Mucosa of descending colon (tissue), 3 donors: ENCODE measurements at regions not wholly inside any gene's neighbourhood (a gene's known extent, or its start where the extent isn't known, plus 50 kb on each side); places are given as distances from the start of the nearest gene placed in this dataset.
A peak's percentile ranks its signal among the peaks of the same experiment; 100 is the strongest.

Experiments used
- ATAC-seq: fragments of 200-7000 bp; cut with Tn5 transposase; one replicate; pipeline ENCODE4 v1.9.1; 2020; ENCODE audit warnings: mild to moderate bottlenecking, moderate library complexity
- DNase-seq, 3 donors: peaks; one replicate each; pipeline ENCODE4 v3.0.0-alpha.2; 2020
- H3K36me3 ChIP-seq: fragments of 200-600 bp; one replicate; pipeline ENCODE4 v1.8.0; 2021; ENCODE audit warnings: low read depth, mild to moderate bottlenecking
- H3K4me1 ChIP-seq: fragments of 200-600 bp; one replicate; pipeline ENCODE4 v1.8.0; 2021; ENCODE audit warnings: low read depth, mild to moderate bottlenecking
- H3K4me3 ChIP-seq: fragments of 200-600 bp; one replicate; pipeline ENCODE4 v1.8.0; 2021; ENCODE audit warnings: mild to moderate bottlenecking
- H3K9me3 ChIP-seq: fragments of 200-600 bp; one replicate; pipeline ENCODE4 v1.8.0; 2021; ENCODE audit warnings: mild to moderate bottlenecking
- CTCF ChIP-seq: fragments of 200-600 bp; IDR thresholded peaks from one replicate; pipeline ENCODE4 v1.8.0; 2022; ENCODE audit warnings: antibody characterized with exemption, mild to moderate bottlenecking
- intact Hi-C, 2 donors: fragments of 100-400 bp; cut with DNase I in 1 of 2; cut with micrococcal nuclease in 1 of 2; formaldehyde crosslinking; loops; one replicate each; pipeline versions ENCODE4 v1.11.0 to v1.11.1; 2022; cut with DNase I, micrococcal nuclease
- donor health status: DM: no; HTN: no; CAD: no; lungs with moderate emphysema.
- donor health status: DM: no; HTN: no; CAD: no.
- donor health status: DM: no; HTN: yes; CAD: no.

- DNase-seq (no peak), ATAC-seq (no peak)
- TF ChIP-seq CTCF, result no peak
- no peaks in the 10 kb centered on the region for H3K4me1 ChIP-seq
- intact Hi-C loops, result no loop called here
- no peak overlapping the region for H3K4me3 ChIP-seq
- H3K9me3 ChIP-seq, result no peaks in the 10 kb centered on the region
- no peaks in the 10 kb centered on the region for H3K36me3 ChIP-seq
These were observed 596.0 kb downstream of the COL12A1 start for GRCh38 chr6:74609871-74610270.

- H3K4me3 ChIP-seq, result no peak overlapping the region
- no peaks in the 10 kb centered on the region for H3K36me3 ChIP-seq
- no peak for DNase-seq
- no peaks in the 10 kb centered on the region for H3K9me3 ChIP-seq
- intact Hi-C loops, result no loop called here
- no peak for TF ChIP-seq CTCF
- no peak for ATAC-seq
- no peaks in the 10 kb centered on the region for H3K4me1 ChIP-seq
These were observed 597.9 kb downstream of the COL12A1 start for GRCh38 chr6:74607934-74608333.

- Histone ChIP-seq H3K36me3 (no peaks in the 10 kb centered on the region), H3K9me3 (no peaks in the 10 kb centered on the region), H3K4me3 (no peak overlapping the region), H3K4me1 (no peaks in the 10 kb centered on the region)
- ATAC-seq (no peak), DNase-seq (no peak)
- no peak for TF ChIP-seq CTCF
- intact Hi-C loops, result no loop called here
These were observed 598.4 kb downstream of the COL12A1 start for GRCh38 chr6:74607468-74607867.

- no peaks in the 10 kb centered on the region for H3K9me3 ChIP-seq
- H3K36me3 ChIP-seq, result no peaks in the 10 kb centered on the region
- ATAC-seq, result peak; percentile 36
- TF ChIP-seq CTCF, result no peak
- H3K4me3 ChIP-seq, result no peak overlapping the region
- no peaks in the 10 kb centered on the region for H3K4me1 ChIP-seq
- no peak for DNase-seq
- intact Hi-C loops, result no loop called here
These were observed 599.2 kb downstream of the COL12A1 start for GRCh38 chr6:74606582-74607071.

GRCh38 chr6:74605922-74606581, 599.8 kb downstream of the COL12A1 start:
- DNase-seq (no peak), ATAC-seq (no peak)
- TF ChIP-seq CTCF, result no peak
- intact Hi-C loops, result no loop called here
- Histone ChIP-seq H3K36me3 (no peaks in the 10 kb centered on the region), H3K4me3 (no peak overlapping the region), H3K9me3 (no peaks in the 10 kb centered on the region), H3K4me1 (no peaks in the 10 kb centered on the region)

GRCh38 chr6:74604279-74604678, 601.6 kb downstream of the COL12A1 start:
- TF ChIP-seq CTCF, result no peak
- no peaks in the 10 kb centered on the region for H3K36me3 ChIP-seq

More at GRCh38 chr6:74604279-74604678, 601.6 kb downstream of the COL12A1 start:
- DNase-seq, result no peak
- Histone ChIP-seq H3K4me1 (no peaks in the 10 kb centered on the region), H3K4me3 (no peak overlapping the region), H3K9me3 (no peaks in the 10 kb centered on the region)
- intact Hi-C loops, result no loop called here
- no peak for ATAC-seq
